IMR-90 (cell line): ENCODE measurements at regions not wholly inside any gene's neighbourhood (a gene's known extent, or its start where the extent isn't known, plus 50 kb on each side); places are given as distances from the start of the nearest gene placed in this dataset.

Experiments
- ATAC-seq: fragments of 200-7000 bp; cut with Tn5 transposase; 2 replicates; pipeline ENCODE4 v1.9.1; 2020; ENCODE audit warnings: low read depth, mild to moderate bottlenecking, moderate library complexity
- BruUV-seq: library from RNA; stranded (reverse); fragments of 400-500 nt; replicated peaks from 2 replicates; lab custom pipeline; 2021; lab: Mats Ljungman, UMichigan
- CTCF ChIA-PET: fragments of 300-600 bp; formaldehyde crosslinking; extraction: SDS; loops from one replicate; lab custom pipeline; 2021; ENCODE audit warnings: antibody characterized with exemption; lab: Yijun Ruan, JAX
- POLR2A ChIA-PET: fragments of 300-600 bp; sonication (Branson Sonifier 250); formaldehyde crosslinking; loops from one replicate; lab custom pipeline; 2022; ENCODE audit warnings: antibody characterized with exemption; ENCODE audit not compliant: unreplicated experiment; lab: Charles Lee
- DNase-seq: peaks from one replicate; pipeline ENCODE4 v3.0.0; 2013
- H2AFZ ChIP-seq: replicated peaks from 2 replicates; pipeline ENCODE3; 2013; ENCODE audit warnings: low read length, mild to moderate bottlenecking; ENCODE audit not compliant: poor library complexity
- H2AK5ac ChIP-seq: 2 replicates; pipeline ENCODE4 v1.6.1; 2013; ENCODE audit warnings: low read depth, low read length, inconsistent platforms
- H2AK9ac ChIP-seq: replicated peaks from 2 replicates; pipeline ENCODE3; 2013; ENCODE audit warnings: mild to moderate bottlenecking, low read depth, low read length, moderate library complexity; ENCODE audit not compliant: poor library complexity
- H2BK120ac ChIP-seq: 2 replicates; pipeline ENCODE4 v1.6.1; 2013; ENCODE audit warnings: low read depth, low read length, inconsistent platforms
- H2BK15ac ChIP-seq: 3 replicates; pipeline ENCODE4 v1.6.1; 2013; ENCODE audit warnings: low read depth, low read length, inconsistent platforms
- H2BK20ac ChIP-seq: 2 replicates; pipeline ENCODE4 v1.6.1; 2013; ENCODE audit warnings: low read depth, mild to moderate bottlenecking, inconsistent platforms, low read length, moderate library complexity
- H2BK5ac ChIP-seq: 2 replicates; pipeline ENCODE4 v1.6.1; 2013; ENCODE audit warnings: mild to moderate bottlenecking, low read depth, low read length, inconsistent platforms; ENCODE audit not compliant: poor library complexity, severe bottlenecking
- H3K14ac ChIP-seq: replicated peaks from 2 replicates; pipeline ENCODE4 v1.6.1; 2013; ENCODE audit warnings: low read depth, low read length, inconsistent platforms
- H3K18ac ChIP-seq: 2 replicates; pipeline ENCODE4 v1.6.1; 2013; ENCODE audit warnings: low read depth, low read length, control low read depth
- H3K23ac ChIP-seq: 2 replicates; pipeline ENCODE4 v1.6.1; 2013; ENCODE audit warnings: low read depth, low read length, inconsistent platforms
- H3K27ac ChIP-seq: 2 replicates; pipeline ENCODE4 v1.5.1; 2013; ENCODE audit warnings: mild to moderate bottlenecking, control low read depth, low read length; ENCODE audit not compliant: insufficient read depth
- H3K27me3 ChIP-seq: 2 replicates; pipeline ENCODE4 v1.6.1; 2013; ENCODE audit warnings: low read length; ENCODE audit not compliant: control insufficient read depth, insufficient read depth
- H3K36me3 ChIP-seq: 2 replicates; pipeline ENCODE4 v1.6.1; 2013; ENCODE audit warnings: low read length, mixed read lengths; ENCODE audit not compliant: control insufficient read depth, insufficient read depth
- H3K4ac ChIP-seq: 2 replicates; pipeline ENCODE4 v1.6.1; 2013; ENCODE audit warnings: low read depth, low read length, inconsistent platforms
- H3K4me1 ChIP-seq: 2 replicates; pipeline ENCODE4 v1.6.1; 2013; ENCODE audit warnings: low read length, mixed read lengths; ENCODE audit not compliant: control insufficient read depth, insufficient read depth
- H3K4me2 ChIP-seq: 2 replicates; pipeline ENCODE4 v1.6.1; 2013; ENCODE audit warnings: low read depth, mild to moderate bottlenecking, control low read depth, low read length, moderate library complexity
- H3K4me3 ChIP-seq: 2 replicates; pipeline ENCODE4 v1.5.1; 2013; ENCODE audit warnings: low read depth, mild to moderate bottlenecking, control low read depth, low read length, moderate library complexity; ENCODE audit not compliant: insufficient read depth
- H3K56ac ChIP-seq: 2 replicates; pipeline ENCODE4 v1.6.1; 2013; ENCODE audit warnings: low read length, inconsistent platforms; ENCODE audit not compliant: insufficient read depth; ENCODE audit errors: extremely low read depth
- H3K79me1 ChIP-seq, 2 experiments: 2 replicates each; pipeline ENCODE4 v1.6.1; 2013; ENCODE audit warnings: low read length in 2 of 2, inconsistent platforms in 1 of 2, low read depth in 1 of 2
- H3K9ac ChIP-seq: 2 replicates; pipeline ENCODE4 v1.6.1; 2013; ENCODE audit warnings: low read depth, low read length, control low read depth
- H3K9me1 ChIP-seq: 2 replicates; pipeline ENCODE4 v1.6.1; 2013; ENCODE audit warnings: low read length, inconsistent platforms; ENCODE audit not compliant: insufficient read depth
- H3K9me3 ChIP-seq: 2 replicates; pipeline ENCODE4 v1.6.1; 2013; ENCODE audit warnings: low read length; ENCODE audit not compliant: control insufficient read depth, insufficient read depth
- H4K20me1 ChIP-seq: 2 replicates; pipeline ENCODE4 v1.6.1; 2013; ENCODE audit warnings: low read length, inconsistent platforms; ENCODE audit not compliant: insufficient read depth
- H4K5ac ChIP-seq: 2 replicates; pipeline ENCODE4 v1.6.1; 2013; ENCODE audit warnings: mild to moderate bottlenecking, low read depth, low read length, control low read depth
- H4K8ac ChIP-seq, 2 experiments: 2 replicates each; pipeline ENCODE4 v1.6.1; 2013; ENCODE audit warnings: low read depth in 2 of 2, low read length in 2 of 2, control low read depth in 1 of 2, inconsistent platforms in 1 of 2
- H4K91ac ChIP-seq: 2 replicates; pipeline ENCODE4 v1.6.1; 2013; ENCODE audit warnings: low read depth, low read length, inconsistent platforms; ENCODE audit not compliant: insufficient read depth
- BHLHE40 ChIP-seq: fragments of 150-350 bp; IDR thresholded peaks from 2 replicates; pipeline ENCODE4 v1.6.1; 2016; ENCODE audit warnings: mild to moderate bottlenecking, low read depth, low read length
- CEBPB ChIP-seq: IDR thresholded peaks from 2 replicates; pipeline ENCODE4 v1.6.1; 2012; ENCODE audit warnings: low read depth, low read length, improper control_type of control experiment
- CHD1 ChIP-seq: IDR thresholded peaks from 2 replicates; pipeline ENCODE4 v1.6.1; 2012; ENCODE audit warnings: low read depth, low read length, improper control_type of control experiment
- FOS ChIP-seq: fragments of 150-350 bp; IDR thresholded peaks from 2 replicates; pipeline ENCODE4 v1.6.1; 2016; ENCODE audit warnings: low read depth, low read length
- MAFK ChIP-seq: IDR thresholded peaks from 2 replicates; pipeline ENCODE4 v1.6.1; 2012; ENCODE audit warnings: low read depth, low read length, improper control_type of control experiment
- MAZ ChIP-seq: IDR thresholded peaks from 2 replicates; pipeline ENCODE4 v1.6.1; 2012; ENCODE audit warnings: low read depth, mild to moderate bottlenecking, low read length, improper control_type of control experiment, moderate library complexity, borderline replicate concordance
- RCOR1 ChIP-seq: IDR thresholded peaks from 2 replicates; pipeline ENCODE4 v1.6.1; 2012; ENCODE audit warnings: mild to moderate bottlenecking, low read length, improper control_type of control experiment; ENCODE audit not compliant: insufficient replicate concordance
- SMC3 ChIP-seq: fragments of 150-350 bp; IDR thresholded peaks from 2 replicates; pipeline ENCODE4 v1.6.1; 2016; ENCODE audit warnings: low read depth, mild to moderate bottlenecking, antibody characterized with exemption, low read length, moderate library complexity
- WGBS, 2 experiments: methylation state at CpG; one replicate each; pipeline versions ENCODE4 v1.1.5 to v1.1.7; 2013; ENCODE audit warnings: missing lambda C conversion rate in 2 of 2; ENCODE audit not compliant: insufficient read length in 1 of 2; ENCODE audit errors: extremely low coverage in 2 of 2; 5-methylcytosine and 5-hydroxymethylcytosine counted together
- dilution Hi-C: fragments of 300-500 bp; cut with HindIII; formaldehyde crosslinking; loops from one replicate; pipeline ENCODE4 v1.14.3; 2018; ENCODE audit warnings: low sequenced_read_pairs; ENCODE audit not compliant: unreplicated experiment
- in situ Hi-C: fragments of 300-500 bp; cut with MboI; formaldehyde crosslinking; loops from 3 replicates; pipeline ENCODE4 v1.14.3; 2019; ENCODE audit warnings: low sequenced_read_pairs, inconsistent platforms, mixed read lengths
- intact Hi-C: fragments of 100-400 bp; cut with micrococcal nuclease; formaldehyde crosslinking; loops from 2 replicates; pipeline ENCODE4 v1.10.0; 2022
- TF ChIP-seq, protein P1 (sequence below): conservative IDR thresholded peaks from 2 replicates; pipeline ENCODE4 v1.5.1; 2012; ENCODE audit warnings: mild to moderate bottlenecking, low read depth, low read length, improper control_type of control experiment
- TF ChIP-seq, protein P2 (sequence below): fragments of 150-350 bp; IDR thresholded peaks from 2 replicates; pipeline ENCODE4 v1.6.1; 2016; ENCODE audit warnings: low read depth, mild to moderate bottlenecking, low read length, moderate library complexity, borderline replicate concordance
- TF ChIP-seq, protein P3 (sequence below): fragments of 150-350 bp; IDR thresholded peaks from 2 replicates; pipeline ENCODE4 v1.6.1; 2017; ENCODE audit warnings: mild to moderate bottlenecking, antibody characterized with exemption, low read length, low read depth

DNA sequence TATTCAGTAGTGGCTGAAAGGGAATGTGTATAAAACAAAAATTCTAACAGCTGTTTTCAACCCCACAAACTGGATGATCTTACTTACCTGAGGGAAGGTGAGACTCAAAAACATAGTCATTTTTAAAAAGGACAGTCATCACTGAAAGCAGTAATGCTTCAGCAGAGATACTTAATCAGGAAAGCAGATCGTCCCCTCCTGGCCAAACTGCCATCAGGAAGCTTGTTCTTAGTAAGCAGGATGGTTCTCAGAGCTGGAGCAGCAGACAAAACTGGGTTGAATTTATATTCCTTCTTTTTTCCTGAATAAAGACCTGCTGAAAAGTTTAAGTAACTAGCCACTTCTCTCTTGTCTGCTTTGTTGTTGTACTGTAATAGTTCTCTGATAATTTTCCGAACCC, 1156.5 kb downstream of the OLFM4 start:
- H3K9ac ChIP-seq, result no peak overlapping the region
- H3K14ac ChIP-seq, result no peak overlapping the region
- H4K5ac ChIP-seq, result no peak overlapping the region
- no peak overlapping the region for H3K56ac ChIP-seq
- H2AFZ ChIP-seq, result no peak overlapping the region
- ChIA-PET CTCF (no interaction called here), POLR2A (no interaction called here)
- intact Hi-C loops (no loop called here), in situ Hi-C loops (no loop called here), dilution Hi-C loops (no loop called here)
- no peak overlapping the region for H2BK15ac ChIP-seq
- no peaks in the 10 kb centered on the region for H3K9me1 ChIP-seq
- no peak overlapping the region for H3K27ac ChIP-seq
- no peak overlapping the region for H4K91ac ChIP-seq
- H3K4me2 ChIP-seq, result no peak overlapping the region
- H3K18ac ChIP-seq, result no peak overlapping the region
- no peaks in the 10 kb centered on the region for H3K36me3 ChIP-seq
- no peak overlapping the region for H4K8ac ChIP-seq
- H2AK5ac ChIP-seq, result no peak overlapping the region
- H2BK20ac ChIP-seq, result no peak overlapping the region
- no peak overlapping the region for H2BK120ac ChIP-seq
- WGBS, 2 experiments, result no CpG with 5 or more reads among the region's 2 CpGs
- H3K4me1 ChIP-seq, result no peaks in the 10 kb centered on the region
- H3K27me3 ChIP-seq, result no peaks in the 10 kb centered on the region
- no peaks in the 10 kb centered on the region for H4K20me1 ChIP-seq
- no peaks in the 10 kb centered on the region for H3K79me1 ChIP-seq
- no peak overlapping the region for H2BK5ac ChIP-seq
- ATAC-seq, result no peak
- no peak overlapping the region for H3K4me3 ChIP-seq
- H3K9me3 ChIP-seq, result no peaks in the 10 kb centered on the region; the same call in 1 of the 2 replicates
- H3K4ac ChIP-seq, result no peak overlapping the region
- no peak overlapping the region for H3K23ac ChIP-seq
- BruUV-seq, result no TSS peak
- no peak for TF ChIP-seq CHD1
- TF ChIP-seq, protein P1, sequence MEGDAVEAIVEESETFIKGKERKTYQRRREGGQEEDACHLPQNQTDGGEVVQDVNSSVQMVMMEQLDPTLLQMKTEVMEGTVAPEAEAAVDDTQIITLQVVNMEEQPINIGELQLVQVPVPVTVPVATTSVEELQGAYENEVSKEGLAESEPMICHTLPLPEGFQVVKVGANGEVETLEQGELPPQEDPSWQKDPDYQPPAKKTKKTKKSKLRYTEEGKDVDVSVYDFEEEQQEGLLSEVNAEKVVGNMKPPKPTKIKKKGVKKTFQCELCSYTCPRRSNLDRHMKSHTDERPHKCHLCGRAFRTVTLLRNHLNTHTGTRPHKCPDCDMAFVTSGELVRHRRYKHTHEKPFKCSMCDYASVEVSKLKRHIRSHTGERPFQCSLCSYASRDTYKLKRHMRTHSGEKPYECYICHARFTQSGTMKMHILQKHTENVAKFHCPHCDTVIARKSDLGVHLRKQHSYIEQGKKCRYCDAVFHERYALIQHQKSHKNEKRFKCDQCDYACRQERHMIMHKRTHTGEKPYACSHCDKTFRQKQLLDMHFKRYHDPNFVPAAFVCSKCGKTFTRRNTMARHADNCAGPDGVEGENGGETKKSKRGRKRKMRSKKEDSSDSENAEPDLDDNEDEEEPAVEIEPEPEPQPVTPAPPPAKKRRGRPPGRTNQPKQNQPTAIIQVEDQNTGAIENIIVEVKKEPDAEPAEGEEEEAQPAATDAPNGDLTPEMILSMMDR, result no peak
- TF ChIP-seq, protein P2, sequence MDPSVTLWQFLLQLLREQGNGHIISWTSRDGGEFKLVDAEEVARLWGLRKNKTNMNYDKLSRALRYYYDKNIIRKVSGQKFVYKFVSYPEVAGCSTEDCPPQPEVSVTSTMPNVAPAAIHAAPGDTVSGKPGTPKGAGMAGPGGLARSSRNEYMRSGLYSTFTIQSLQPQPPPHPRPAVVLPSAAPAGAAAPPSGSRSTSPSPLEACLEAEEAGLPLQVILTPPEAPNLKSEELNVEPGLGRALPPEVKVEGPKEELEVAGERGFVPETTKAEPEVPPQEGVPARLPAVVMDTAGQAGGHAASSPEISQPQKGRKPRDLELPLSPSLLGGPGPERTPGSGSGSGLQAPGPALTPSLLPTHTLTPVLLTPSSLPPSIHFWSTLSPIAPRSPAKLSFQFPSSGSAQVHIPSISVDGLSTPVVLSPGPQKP, result no peak
- TF ChIP-seq MAFK, result no peak
- TF ChIP-seq RCOR1, result no peak
- no peak for TF ChIP-seq MAZ
- TF ChIP-seq BHLHE40, result no peak
- TF ChIP-seq, protein P3, sequence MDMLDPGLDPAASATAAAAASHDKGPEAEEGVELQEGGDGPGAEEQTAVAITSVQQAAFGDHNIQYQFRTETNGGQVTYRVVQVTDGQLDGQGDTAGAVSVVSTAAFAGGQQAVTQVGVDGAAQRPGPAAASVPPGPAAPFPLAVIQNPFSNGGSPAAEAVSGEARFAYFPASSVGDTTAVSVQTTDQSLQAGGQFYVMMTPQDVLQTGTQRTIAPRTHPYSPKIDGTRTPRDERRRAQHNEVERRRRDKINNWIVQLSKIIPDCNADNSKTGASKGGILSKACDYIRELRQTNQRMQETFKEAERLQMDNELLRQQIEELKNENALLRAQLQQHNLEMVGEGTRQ, result no peak
- no peak for TF ChIP-seq CEBPB
- TF ChIP-seq FOS, result no peak
- no peak for TF ChIP-seq SMC3
- no peak for DNase-seq
- H2AK9ac ChIP-seq, result no peak overlapping the region
